GM12873 (cell line): ENCODE measurements at regions not wholly inside any gene's neighbourhood (a gene's known extent, or its start where the extent isn't known, plus 50 kb on each side); places are given as distances from the start of the nearest gene placed in this dataset.

ENCODE experiments used
- CTCF ChIP-seq: IDR thresholded peaks from 2 replicates; pipeline ENCODE4 v1.5.1; 2012; ENCODE audit warnings: low read depth, mild to moderate bottlenecking, moderate library complexity, low read length, control low read depth; ENCODE audit not compliant: insufficient read depth; ENCODE audit errors: missing control alignments

GRCh38 chr10:80894311-80894791 lies 356.6 kb downstream of the SH2D4B start:
- no peak for TF ChIP-seq CTCF

GRCh38 chr10:80894797-80895467 lies 357.2 kb downstream of the SH2D4B start:
- no peak for TF ChIP-seq CTCF

- TF ChIP-seq CTCF: no peak
These were observed 358.4 kb downstream of the SH2D4B start for GRCh38 chr10:80896076-80896475.

- no peak for TF ChIP-seq CTCF
These were observed 359.3 kb downstream of the SH2D4B start for GRCh38 chr10:80896959-80897358.

GRCh38 chr10:80900661-80901060 lies 363.0 kb downstream of the SH2D4B start:
- no peak for TF ChIP-seq CTCF

- TF ChIP-seq CTCF: no peak
These were observed 370.9 kb downstream of the SH2D4B start for GRCh38 chr10:80908611-80909010.

- TF ChIP-seq CTCF: no peak
These were observed 371.6 kb downstream of the SH2D4B start for GRCh38 chr10:80909254-80909653.
